ENCODE measurements at regions not wholly inside any gene's neighbourhood (a gene's known extent, or its start where the extent isn't known, plus 50 kb on each side); places are given as distances from the start of the nearest gene placed in this dataset.
"Not testable (repeated sequence)": the region's sequence is repeated elsewhere in the genome, so short reads cannot be mapped to it uniquely, and the experiment has no call there.

DNA sequence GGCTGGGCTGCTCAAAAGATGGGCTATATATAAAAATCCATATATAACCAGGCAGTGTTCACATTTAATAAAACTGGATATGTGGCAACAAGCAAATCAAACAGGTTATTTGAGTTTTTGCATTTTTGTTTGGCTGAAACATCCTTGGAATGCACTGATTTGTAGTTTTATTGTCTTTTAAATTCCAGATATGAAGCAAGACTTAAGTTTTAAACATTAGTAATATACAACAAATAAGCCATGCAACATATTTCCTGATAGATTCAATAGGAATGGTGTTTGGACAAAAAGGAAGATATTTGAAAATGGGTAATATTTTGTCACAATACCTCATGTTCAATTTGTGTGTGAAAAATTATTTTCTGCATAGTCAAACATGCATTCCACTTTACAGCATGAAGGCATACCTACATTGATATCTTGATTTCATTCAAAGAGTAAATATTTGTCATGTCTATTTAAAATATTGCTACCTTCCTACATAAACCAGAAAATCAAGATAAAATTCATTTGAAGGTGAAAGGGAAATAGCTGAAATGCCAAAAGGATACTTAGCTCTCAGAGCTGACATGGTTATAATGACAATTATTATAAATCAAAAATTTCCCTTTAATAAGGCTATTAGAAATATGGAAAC, 132.3 kb upstream of the NETO1 start:
- no peak for DNase-seq

DNA sequence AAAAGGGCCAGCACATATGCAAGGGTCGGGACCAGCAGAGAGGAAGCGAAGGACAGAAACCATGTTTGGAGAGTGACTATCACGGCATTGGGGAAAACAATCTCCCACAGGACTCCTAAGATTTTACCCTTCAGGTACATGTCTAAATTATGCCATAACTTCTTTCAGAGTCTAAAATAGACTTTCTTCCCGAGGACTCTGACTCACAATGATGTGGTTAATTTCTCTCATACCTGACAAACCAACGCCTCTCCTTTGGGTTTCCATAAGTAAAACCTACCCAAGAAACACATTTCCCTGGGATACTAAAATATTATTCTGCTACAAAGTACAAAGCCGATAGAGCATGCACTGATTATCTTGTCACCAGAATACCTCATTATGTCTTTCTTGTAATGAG, 127.8 kb upstream of the NETO1 start:
- DNase-seq = no peak

DNA sequence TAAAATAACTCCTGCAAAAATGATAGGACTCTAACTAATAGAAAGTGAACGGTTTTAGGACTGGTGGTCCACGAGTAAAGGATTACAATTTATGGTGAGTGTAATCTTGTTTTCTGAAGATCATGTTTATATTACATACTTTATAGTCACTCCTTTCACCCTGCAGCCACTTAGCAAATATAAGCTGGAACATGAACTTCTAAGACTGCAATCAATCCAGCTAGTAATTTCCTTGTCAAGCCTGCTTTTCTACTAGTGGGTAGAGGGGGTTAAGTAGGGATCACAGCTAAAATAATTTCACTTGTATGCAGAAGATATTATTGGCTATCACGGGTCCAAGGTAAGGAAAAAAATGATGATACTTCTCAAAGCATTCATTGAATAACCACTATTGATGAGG, 125.5 kb upstream of the NETO1 start:
- no peak for DNase-seq

DNA sequence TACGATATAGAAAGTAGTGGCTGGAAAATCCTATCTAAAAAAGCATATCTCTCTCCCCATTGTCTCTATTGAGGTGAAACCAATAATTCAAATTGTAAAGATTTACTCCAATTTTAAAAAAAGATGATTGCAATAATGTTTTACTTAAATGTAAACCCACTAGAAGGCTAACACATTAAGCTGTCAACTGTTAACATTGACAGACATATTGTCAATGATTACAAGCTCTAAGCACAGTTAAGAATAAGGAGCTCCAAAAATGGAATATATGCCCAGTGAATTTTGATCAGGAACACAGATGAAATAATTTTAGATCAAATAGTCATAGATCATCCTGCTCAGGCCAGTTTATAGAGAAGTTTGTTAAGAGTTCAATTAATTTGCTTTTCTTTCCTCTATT, 123.6 kb upstream of the NETO1 start:
- no peak for DNase-seq

DNA sequence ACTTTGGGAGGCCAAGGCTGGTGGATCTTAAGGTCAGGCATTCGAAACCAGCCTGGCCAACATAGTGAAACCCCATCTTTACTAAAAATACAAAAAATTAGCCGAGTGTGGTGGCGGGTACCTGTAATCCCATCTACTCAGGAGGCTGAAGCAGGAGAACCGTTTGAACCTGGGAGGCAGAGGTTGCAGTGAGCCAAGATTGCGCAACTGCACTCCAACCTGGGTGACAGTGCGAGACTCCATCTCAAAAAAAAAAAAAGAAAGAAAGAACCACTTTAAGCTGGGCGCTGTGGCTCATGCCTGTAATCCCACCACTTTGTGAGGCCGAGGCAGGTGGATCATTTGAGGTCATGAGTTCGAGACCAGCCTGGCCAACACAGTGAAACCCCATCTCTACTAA, 119.8 kb upstream of the NETO1 start:
- DNase-seq = not testable (repeated sequence)

DNA sequence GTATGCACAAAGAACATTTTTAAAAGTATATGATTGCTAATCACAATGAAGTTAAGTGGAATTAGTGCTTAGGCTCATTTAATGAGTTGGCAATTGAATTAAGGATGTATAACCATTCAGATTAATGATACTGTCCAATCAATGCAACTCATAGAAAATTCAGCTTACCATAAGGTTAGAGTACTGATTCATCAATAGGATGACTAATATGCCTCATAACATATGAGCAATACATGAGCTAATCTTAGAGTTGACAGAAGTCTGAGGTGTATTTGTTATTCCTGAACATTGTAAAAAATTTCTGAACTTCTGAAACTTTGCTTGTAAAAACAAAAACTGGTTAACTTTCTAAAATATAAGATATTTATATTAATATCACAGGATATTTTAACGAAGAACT, 118.3 kb upstream of the NETO1 start:
- no peak for DNase-seq

DNA sequence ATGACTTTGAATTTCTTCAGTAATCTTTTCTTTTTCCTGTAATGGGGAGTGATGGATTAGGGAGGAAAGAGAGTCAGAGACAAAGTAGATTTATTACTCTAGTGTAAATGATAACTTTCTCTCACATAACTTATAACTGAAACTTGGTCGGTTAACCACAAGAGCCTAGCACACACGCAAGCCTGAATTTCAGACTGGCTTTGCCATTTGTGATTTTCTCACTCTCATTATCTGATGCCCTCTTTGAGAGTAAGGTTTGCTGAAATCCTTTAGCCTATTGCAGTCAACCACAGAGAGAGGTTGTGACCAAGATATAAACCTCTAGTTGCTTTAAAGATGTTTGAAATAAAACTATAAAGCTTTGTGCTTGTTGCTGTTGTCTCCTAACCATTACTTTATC, 117.9 kb upstream of the NETO1 start:
- DNase-seq = no peak

DNA sequence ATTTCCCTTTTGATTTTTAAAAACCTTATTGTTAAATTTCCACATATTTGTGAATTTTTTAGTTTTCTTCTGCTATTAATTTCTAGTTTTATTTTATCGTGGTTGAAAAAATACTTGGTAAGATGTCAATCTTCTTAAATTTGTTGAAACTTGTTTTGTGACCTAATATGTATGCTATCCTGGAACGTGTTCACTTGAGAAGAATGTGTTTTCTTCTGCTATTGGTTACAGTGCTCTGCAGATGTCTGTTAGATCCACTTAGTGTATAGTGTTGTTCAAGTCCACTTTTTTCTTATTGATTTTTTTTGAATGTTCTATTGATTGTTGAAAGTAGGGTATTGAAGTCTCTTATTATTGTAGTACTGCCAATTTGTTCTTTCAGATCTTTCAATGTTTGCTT, 116.5 kb upstream of the NETO1 start:
- no peak for DNase-seq

DNA sequence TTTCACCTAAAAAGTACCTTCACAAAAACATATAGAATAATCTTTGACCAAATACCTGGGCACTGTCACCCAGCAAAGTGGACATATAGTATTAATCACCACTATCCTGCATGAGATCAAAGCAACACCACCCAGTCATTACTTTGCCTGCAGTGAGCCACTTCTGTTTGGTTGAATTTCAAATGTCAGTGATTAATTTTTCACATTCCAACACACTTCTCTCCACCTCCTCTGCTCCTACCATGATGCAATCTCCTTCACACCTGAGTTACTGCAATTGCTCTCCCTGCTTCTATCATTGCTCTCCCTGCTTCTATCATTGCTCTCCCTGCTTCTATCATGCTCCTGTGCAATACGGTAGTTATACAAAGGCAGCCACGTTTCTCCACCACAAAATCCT, 106.1 kb upstream of the NETO1 start:
- no peak for DNase-seq

DNA sequence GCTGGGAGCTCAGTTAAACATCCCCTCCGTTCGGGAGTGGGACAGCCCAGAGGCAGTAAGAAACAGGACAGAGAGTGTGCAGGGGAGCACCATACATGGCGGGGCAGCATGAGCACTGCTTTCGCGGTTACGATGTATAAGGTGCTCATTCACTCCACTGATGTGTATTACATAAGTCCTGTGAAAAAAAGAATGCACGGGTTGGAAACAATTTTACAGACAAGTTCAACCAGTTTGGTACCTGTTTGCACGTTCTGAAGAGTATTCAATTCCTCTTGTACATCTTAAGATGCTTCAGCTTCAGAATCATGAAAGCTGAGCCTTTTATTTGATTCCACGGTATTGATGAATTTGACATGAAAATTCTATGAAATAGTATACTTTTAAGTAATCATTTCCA, 97.8 kb upstream of the NETO1 start:
- no peak for DNase-seq

DNA sequence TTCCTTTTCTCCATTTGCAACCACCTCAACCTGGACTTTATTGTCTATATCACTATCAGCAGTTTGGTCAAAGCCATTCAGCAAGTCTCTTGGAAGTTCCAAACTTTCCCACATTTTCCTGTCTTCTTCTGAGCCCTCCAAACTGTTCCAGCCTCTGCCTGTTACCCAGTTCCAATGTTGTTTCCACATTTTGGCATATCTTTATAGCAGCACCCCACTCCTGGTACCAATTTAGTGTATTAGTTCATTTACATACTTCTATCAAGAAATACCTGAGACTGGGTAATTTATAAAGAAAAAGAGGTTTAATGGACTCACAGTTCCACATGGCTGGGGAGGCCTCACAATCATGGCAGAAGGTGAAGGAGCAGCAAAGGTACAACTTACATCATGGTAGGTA, 90.4 kb upstream of the NETO1 start:
- DNase-seq = not testable (repeated sequence)

DNA sequence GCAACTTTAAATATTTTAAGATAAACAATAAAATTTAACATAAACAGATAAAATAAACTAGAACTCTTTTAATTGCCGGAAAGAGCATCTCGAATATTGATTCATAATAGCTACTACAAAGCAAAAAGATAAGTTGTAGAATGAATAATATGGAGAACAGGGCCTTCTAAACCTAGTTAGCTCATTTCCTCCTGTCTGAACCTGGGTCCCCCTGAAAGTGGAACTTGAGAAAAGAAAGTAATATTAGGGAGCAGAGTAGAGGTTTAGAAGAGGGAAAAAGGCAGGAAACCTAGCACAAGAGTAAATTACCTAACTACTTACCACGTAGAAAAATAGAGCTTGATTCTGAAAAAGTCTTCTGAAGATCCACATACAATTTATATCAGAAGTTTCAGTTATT, 80.7 kb upstream of the NETO1 start:
- DNase-seq = no peak

DNA sequence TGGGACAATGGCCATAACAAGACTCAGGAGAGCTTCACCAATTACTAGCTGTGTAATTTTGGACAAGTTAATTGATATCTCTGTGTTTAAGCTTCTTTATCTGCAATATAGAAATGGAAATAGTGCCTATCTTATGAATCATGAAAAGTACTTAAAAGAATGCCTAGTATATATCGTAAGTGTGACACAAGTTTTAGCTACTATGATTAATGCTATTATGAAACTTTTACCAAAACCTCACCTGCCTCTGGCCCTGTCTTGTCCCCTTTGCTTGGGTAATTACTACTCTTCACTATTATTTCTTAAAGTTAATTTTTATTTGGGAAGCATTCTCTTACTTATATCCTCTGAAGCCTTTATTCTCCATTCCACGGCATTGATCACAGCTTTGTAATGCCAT, 75.0 kb upstream of the NETO1 start:
- DNase-seq = no peak

DNA sequence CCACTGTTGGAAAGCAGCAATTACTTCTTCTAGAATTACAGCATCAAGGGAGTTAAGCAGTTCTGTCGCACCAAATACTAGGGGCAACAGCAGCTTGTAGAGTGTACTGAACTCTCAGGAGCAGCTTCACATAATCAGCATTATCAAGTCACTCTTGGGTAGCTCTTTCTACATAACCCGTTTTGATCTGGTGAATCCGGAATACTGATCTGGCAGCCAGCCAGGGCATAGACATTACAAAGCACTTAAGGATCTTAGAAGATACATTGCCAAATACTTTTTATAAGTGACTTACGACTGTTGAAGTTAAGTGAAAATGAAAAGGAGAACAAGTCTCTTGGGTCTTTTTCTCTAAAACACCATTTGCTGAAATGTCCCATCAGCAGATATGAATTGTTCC, 73.2 kb upstream of the NETO1 start:
- no peak for DNase-seq

DNA sequence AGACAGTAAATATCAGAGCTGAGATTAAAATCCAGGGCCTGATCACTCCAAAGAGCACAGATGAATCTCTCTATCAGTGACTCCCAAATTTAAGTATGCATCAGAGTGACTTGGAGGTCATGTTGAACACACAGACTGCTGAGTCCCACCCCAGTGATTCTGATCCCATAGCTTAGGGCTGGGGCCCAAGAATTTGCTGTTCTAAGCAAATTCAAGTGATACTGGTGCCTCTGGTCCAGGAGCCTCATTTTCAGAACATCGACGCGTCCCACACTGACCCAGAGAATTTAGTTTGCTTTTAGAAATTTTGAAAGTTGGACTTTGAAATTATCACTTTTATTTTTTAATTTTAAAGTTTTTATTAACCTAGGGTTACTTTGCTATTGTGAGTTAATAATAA, 72.7 kb upstream of the NETO1 start:
- DNase-seq = no peak

DNA sequence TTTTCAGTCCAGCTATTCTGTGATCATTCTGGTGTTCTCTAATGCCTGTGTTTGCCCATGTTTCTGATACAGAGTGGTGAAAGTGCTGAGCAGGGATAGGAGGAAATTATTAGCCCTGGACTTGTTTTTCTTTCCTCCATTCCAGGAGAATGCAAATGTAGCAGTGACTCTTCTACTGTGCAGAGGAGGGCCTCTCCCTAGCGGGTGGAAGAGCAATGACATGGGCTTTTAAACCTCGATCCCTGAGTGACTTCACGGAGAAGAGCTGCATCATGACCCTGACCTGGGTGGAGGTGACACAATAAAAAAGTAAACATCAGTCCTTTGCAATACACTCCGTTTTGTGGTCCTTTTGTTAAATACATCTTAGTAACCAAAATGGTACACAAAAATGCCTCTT, 68.0 kb upstream of the NETO1 start:
- no peak for DNase-seq

DNA sequence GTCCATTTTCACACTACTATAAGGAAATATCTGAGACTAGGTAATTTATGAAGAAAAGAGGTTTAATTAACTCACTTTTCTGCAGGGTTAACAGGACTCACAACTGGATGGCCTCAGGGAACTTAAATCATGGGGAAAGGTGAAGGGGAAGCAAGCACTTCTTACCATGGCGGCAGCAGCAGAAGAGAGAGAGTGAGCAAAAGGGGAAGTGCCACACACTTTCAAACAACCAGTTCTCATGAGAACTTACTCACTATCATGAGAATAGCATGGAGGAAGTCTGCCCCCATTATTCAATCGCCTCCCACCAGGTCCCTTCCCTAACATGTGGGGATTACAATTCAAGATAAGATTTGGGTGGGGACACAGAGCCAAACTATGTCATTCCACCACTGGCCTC, 55.1 kb upstream of the NETO1 start:
- no peak for DNase-seq
